Liver (tissue), 7 donors: ENCODE measurements at regions not wholly inside any gene's neighbourhood (a gene's known extent, or its start where the extent isn't known, plus 50 kb on each side); places are given as distances from the start of the nearest gene placed in this dataset.
A peak's percentile ranks its signal among the peaks of the same experiment; 100 is the strongest.

Experiments used
- DNase-seq: peaks from one replicate; pipeline ENCODE4 v3.0.0-alpha.2; 2017; ENCODE audit warnings: low spot score
- H3K27ac ChIP-seq, 2 donors: one replicate each; pipeline ENCODE4 v1.7.0; 2013; ENCODE audit warnings: inconsistent platforms in 2 of 2, low read length in 2 of 2, control low read depth in 1 of 2, low read depth in 1 of 2, mild to moderate bottlenecking in 1 of 2
- H3K27me3 ChIP-seq, 4 donors: one replicate each; pipeline versions ENCODE4 v1.6.1 to v1.7.0; 2013; ENCODE audit warnings: low read length in 3 of 4, inconsistent platforms in 1 of 4, mild to moderate bottlenecking in 1 of 4, moderate library complexity in 1 of 4; ENCODE audit not compliant: control insufficient read depth in 4 of 4, insufficient read depth in 4 of 4
- H3K36me3 ChIP-seq, 4 donors: one replicate each; pipeline versions ENCODE4 v1.6.1 to v1.7.0; 2013; ENCODE audit warnings: low read length in 3 of 4, mild to moderate bottlenecking in 3 of 4, low read depth in 1 of 4, moderate library complexity in 1 of 4; ENCODE audit not compliant: control insufficient read depth in 4 of 4, insufficient read depth in 3 of 4
- H3K4me1 ChIP-seq, 4 donors: one replicate each; pipeline versions ENCODE4 v1.6.1 to v1.7.0; 2013; ENCODE audit warnings: low read length in 3 of 4, mild to moderate bottlenecking in 3 of 4, moderate library complexity in 1 of 4; ENCODE audit not compliant: control insufficient read depth in 4 of 4, insufficient read depth in 4 of 4
- H3K4me3 ChIP-seq, 3 donors: one replicate each; pipeline versions ENCODE4 v1.6.1 to v1.7.0; 2013; ENCODE audit warnings: low read length in 3 of 3, control low read depth in 1 of 3, low read depth in 1 of 3, mild to moderate bottlenecking in 1 of 3
- H3K9ac ChIP-seq, 2 donors: one replicate each; pipeline ENCODE4 v1.7.0; 2013; ENCODE audit warnings: low read length in 2 of 2, mild to moderate bottlenecking in 2 of 2, moderate library complexity in 2 of 2, control low read depth in 1 of 2, low read depth in 1 of 2
- H3K9me3 ChIP-seq, 4 donors: one replicate each; pipeline versions ENCODE4 v1.6.1 to v1.7.0; 2013; ENCODE audit warnings: low read length in 3 of 4; ENCODE audit not compliant: control insufficient read depth in 4 of 4
- ATF3 ChIP-seq: IDR thresholded peaks from 2 replicates; pipeline ENCODE4 v1.6.1; 2016; ENCODE audit warnings: antibody characterized with exemption
- CTCF ChIP-seq: fragments of 150-350 bp; IDR thresholded peaks from 2 replicates; pipeline ENCODE4 v1.5.1; 2017; ENCODE audit warnings: improper control_type of control experiment, low read depth, low read length; ENCODE audit not compliant: missing input control
- EGR1 ChIP-seq, 2 donors: IDR thresholded peaks; 2 replicates each; pipeline ENCODE4 v1.6.1; 2016 to 2018; ENCODE audit warnings: antibody characterized with exemption in 2 of 2, low read depth in 2 of 2
- FOXA1 ChIP-seq: IDR thresholded peaks from 2 replicates; pipeline ENCODE4 v1.6.1; 2016; ENCODE audit warnings: antibody characterized with exemption
- FOXA2 ChIP-seq: IDR thresholded peaks from 2 replicates; pipeline ENCODE4 v1.6.1; 2016; ENCODE audit warnings: antibody characterized with exemption
- GABPA ChIP-seq, 2 donors: IDR thresholded peaks in 1 of 2; conservative IDR thresholded peaks in 1 of 2; 2 replicates each; pipeline ENCODE4 v1.6.1; 2016; ENCODE audit warnings: antibody characterized with exemption in 2 of 2, mild to moderate bottlenecking in 1 of 2, moderate library complexity in 1 of 2
- HNF4A ChIP-seq, 2 donors: conservative IDR thresholded peaks; 2 replicates each; pipeline ENCODE4 v1.6.1; 2016; ENCODE audit warnings: antibody characterized with exemption in 2 of 2, mild to moderate bottlenecking in 2 of 2
- HNF4G ChIP-seq: IDR thresholded peaks from 2 replicates; pipeline ENCODE4 v1.6.1; 2016; ENCODE audit warnings: antibody characterized with exemption
- MAX ChIP-seq: IDR thresholded peaks from 2 replicates; pipeline ENCODE4 v1.6.1; 2016; ENCODE audit warnings: antibody characterized with exemption
- NR2F2 ChIP-seq: IDR thresholded peaks from 2 replicates; pipeline ENCODE4 v1.6.1; 2016; ENCODE audit warnings: antibody characterized with exemption
- RAD21 ChIP-seq, 2 donors: IDR thresholded peaks; 2 replicates each; pipeline ENCODE4 v1.6.1; 2016; ENCODE audit warnings: antibody characterized with exemption in 2 of 2, mild to moderate bottlenecking in 2 of 2
- REST ChIP-seq: IDR thresholded peaks from 2 replicates; pipeline ENCODE4 v1.6.1; 2016; ENCODE audit warnings: antibody characterized with exemption, mild to moderate bottlenecking
- RXRA ChIP-seq, 2 donors: IDR thresholded peaks; 2 replicates each; pipeline ENCODE4 v1.6.1; 2017 to 2018; ENCODE audit warnings: antibody characterized with exemption in 2 of 2, mild to moderate bottlenecking in 1 of 2
- SP1 ChIP-seq: IDR thresholded peaks from 2 replicates; pipeline ENCODE4 v1.6.1; 2018; ENCODE audit warnings: antibody characterized with exemption, mild to moderate bottlenecking
- TAF1 ChIP-seq: conservative IDR thresholded peaks from 2 replicates; pipeline ENCODE4 v1.6.1; 2016; ENCODE audit warnings: antibody characterized with exemption, mild to moderate bottlenecking
- ZBTB33 ChIP-seq: IDR thresholded peaks from 2 replicates; pipeline ENCODE4 v1.6.1; 2016; ENCODE audit warnings: antibody characterized with exemption
- donor health status: healthy.
- donor health status: healthy.
- donor health status: healthy.
- donor health status: healthy.

- TF ChIP-seq REST (peak; percentile 45), ATF3 (no peak), HNF4G (peak; percentile 22)
These were observed 338.9 kb downstream of the CCDC85A start (continued) for GRCh38 chr2:56522605-56523089.

- H3K4me3 ChIP-seq: no peak overlapping the region
- no peaks in the 10 kb centered on the region for H3K9me3 ChIP-seq
- H3K27ac ChIP-seq: no peak overlapping the region
- no peak overlapping the region for H3K9ac ChIP-seq
- H3K27me3 ChIP-seq: no peaks in the 10 kb centered on the region
- peaks cover 0 to 9% (median 1%) of the 10 kb centered on the region in 4 donors for H3K4me1 ChIP-seq
- H3K36me3 ChIP-seq: no peaks in the 10 kb centered on the region
- DNase-seq: no peak
- TF ChIP-seq EGR1 (IDR thresholded peaks at IDR 0.05; ENCODE audit: low read depth in 2 of 2) (no peak), RAD21 (IDR thresholded peaks at IDR 0.05) (no peak), TAF1 (no peak), NR2F2 (no peak), SP1 (no peak), FOXA1 (no peak), GABPA (IDR thresholded peaks at IDR 0.05 in 1 of 2, conservative IDR thresholded peaks at IDR 0.05 in 1 of 2) (no peak), REST (no peak), MAX (no peak), HNF4A (conservative IDR thresholded peaks at IDR 0.05) (no peak), ZBTB33 (no peak), RXRA (IDR thresholded peaks at IDR 0.05) (no peak), ATF3 (no peak), HNF4G (no peak), FOXA2 (no peak), CTCF (no peak)
These were observed 340.0 kb downstream of the CCDC85A start for GRCh38 chr2:56523816-56524215.
